H9 (cell line): ENCODE measurements at regions not wholly inside any gene's neighbourhood (a gene's known extent, or its start where the extent isn't known, plus 50 kb on each side); places are given as distances from the start of the nearest gene placed in this dataset.

Source experiments
- DNase-seq: peaks from one replicate; pipeline ENCODE4 v3.0.0-alpha.2; 2017
- H2AFZ ChIP-seq: one replicate; pipeline ENCODE4 v1.6.1; 2013; ENCODE audit warnings: mild to moderate bottlenecking, low read length, control low read depth, moderate library complexity
- H2AK5ac ChIP-seq: 2 replicates; pipeline ENCODE4 v1.6.1; 2013; ENCODE audit warnings: low read length, control low read depth, mixed read lengths; ENCODE audit not compliant: insufficient read length
- H2BK120ac ChIP-seq: one replicate; pipeline ENCODE4 v1.6.1; 2013; ENCODE audit warnings: low read depth, mild to moderate bottlenecking, low read length, control low read depth, inconsistent platforms; ENCODE audit not compliant: poor library complexity, severe bottlenecking
- H2BK12ac ChIP-seq: 2 replicates; pipeline ENCODE4 v1.6.1; 2013; ENCODE audit warnings: low read length, control low read depth, mixed read lengths, low read depth; ENCODE audit not compliant: insufficient read length
- H2BK15ac ChIP-seq: 2 replicates; pipeline ENCODE4 v1.6.1; 2013; ENCODE audit warnings: low read depth, low read length, control low read depth
- H2BK20ac ChIP-seq: one replicate; pipeline ENCODE4 v1.6.1; 2013; ENCODE audit warnings: low read depth, mild to moderate bottlenecking, low read length, control low read depth, inconsistent platforms; ENCODE audit not compliant: poor library complexity, severe bottlenecking
- H2BK5ac ChIP-seq: 2 replicates; pipeline ENCODE4 v1.6.1; 2013; ENCODE audit warnings: low read length, control low read depth, mixed read lengths; ENCODE audit not compliant: insufficient read length
- H3K14ac ChIP-seq: 2 replicates; pipeline ENCODE4 v1.6.1; 2013; ENCODE audit warnings: low read length, control low read depth; ENCODE audit not compliant: insufficient read depth
- H3K18ac ChIP-seq: 2 replicates; pipeline ENCODE4 v1.6.1; 2013; ENCODE audit warnings: low read depth, mild to moderate bottlenecking, mixed read lengths, low read length, control low read depth; ENCODE audit not compliant: insufficient read length
- H3K23ac ChIP-seq: 2 replicates; pipeline ENCODE4 v1.6.1; 2013; ENCODE audit warnings: low read length, control low read depth, mixed read lengths, low read depth; ENCODE audit not compliant: insufficient read length
- H3K23me2 ChIP-seq: 2 replicates; pipeline ENCODE4 v1.6.1; 2013; ENCODE audit warnings: low read depth, mild to moderate bottlenecking, mixed read lengths, low read length, control low read depth; ENCODE audit not compliant: insufficient read length, poor library complexity, severe bottlenecking
- H3K27ac ChIP-seq: 2 replicates; pipeline ENCODE4 v1.5.1; 2013; ENCODE audit warnings: low read length, control low read depth, mixed read lengths, low read depth; ENCODE audit not compliant: insufficient read length
- H3K27me3 ChIP-seq: 2 replicates; pipeline ENCODE4 v1.6.1; 2013; ENCODE audit warnings: low read length, control low read depth, inconsistent platforms; ENCODE audit not compliant: insufficient read depth
- H3K4ac ChIP-seq: 2 replicates; pipeline ENCODE4 v1.6.1; 2013; ENCODE audit warnings: low read depth, mild to moderate bottlenecking, control low read depth, inconsistent platforms, low read length, moderate library complexity
- H3K4me1 ChIP-seq: 2 replicates; pipeline ENCODE4 v1.6.1; 2013; ENCODE audit warnings: low read length, control low read depth, inconsistent platforms; ENCODE audit not compliant: insufficient read depth
- H3K4me2 ChIP-seq: 2 replicates; pipeline ENCODE4 v1.6.1; 2013; ENCODE audit warnings: low read length, control low read depth, mixed read lengths; ENCODE audit not compliant: insufficient read length, insufficient read depth
- H3K56ac ChIP-seq: 2 replicates; pipeline ENCODE4 v1.6.1; 2013; ENCODE audit warnings: low read depth, mild to moderate bottlenecking, mixed read lengths, low read length, control low read depth; ENCODE audit not compliant: insufficient read length
- H3K79me1 ChIP-seq: 2 replicates; pipeline ENCODE4 v1.6.1; 2013; ENCODE audit warnings: low read depth, mild to moderate bottlenecking, moderate library complexity, low read length, control low read depth, inconsistent platforms; ENCODE audit not compliant: insufficient read depth, poor library complexity, severe bottlenecking
- H3K79me2 ChIP-seq: 2 replicates; pipeline ENCODE4 v1.6.1; 2013; ENCODE audit warnings: low read length, control low read depth, inconsistent platforms; ENCODE audit not compliant: insufficient read depth
- H3K9ac ChIP-seq: 2 replicates; pipeline ENCODE4 v1.6.1; 2013; ENCODE audit warnings: low read length, control low read depth, mixed read lengths; ENCODE audit not compliant: insufficient read length; ENCODE audit errors: extremely low read depth
- H3K9me3 ChIP-seq: one replicate; pipeline ENCODE4 v1.6.1; 2013; ENCODE audit warnings: low read depth, low read length, inconsistent platforms; ENCODE audit not compliant: control insufficient read depth
- H3T11ph ChIP-seq: one replicate; pipeline ENCODE4 v1.6.1; 2013; ENCODE audit warnings: mild to moderate bottlenecking, low read length, control low read depth, inconsistent platforms
- H4K20me1 ChIP-seq: one replicate; pipeline ENCODE4 v1.6.1; 2013; ENCODE audit not compliant: control insufficient read depth, insufficient read length, insufficient read depth
- H4K5ac ChIP-seq: 2 replicates; pipeline ENCODE4 v1.6.1; 2013; ENCODE audit warnings: low read depth, mild to moderate bottlenecking, mixed read lengths, low read length, control low read depth; ENCODE audit not compliant: insufficient read length
- H4K8ac ChIP-seq: replicated peaks from 2 replicates; pipeline ENCODE4 v1.6.1; 2013; ENCODE audit warnings: low read length, control low read depth, mixed read lengths, low read depth; ENCODE audit not compliant: insufficient read length
- H4K91ac ChIP-seq: 2 replicates; pipeline ENCODE4 v1.6.1; 2013; ENCODE audit warnings: low read depth, mild to moderate bottlenecking, moderate library complexity, mixed read lengths, low read length, control low read depth; ENCODE audit not compliant: insufficient read length
- H3K27ac Mint-ChIP-seq, 3 experiments: 2 replicates in 2 of 3; 3 replicates in 1 of 3; pipeline ENCODE4 v1.8.0; 2020 to 2021; ENCODE audit warnings: mixed read lengths in 3 of 3, mild to moderate bottlenecking in 1 of 3, moderate library complexity in 1 of 3
- H3K27me3 Mint-ChIP-seq: 2 replicates; pipeline ENCODE4 v1.8.0; 2021; ENCODE audit warnings: low read depth, mild to moderate bottlenecking, moderate library complexity, mixed read lengths
- H3K36me3 Mint-ChIP-seq, 3 experiments: 2 replicates in 2 of 3; 3 replicates in 1 of 3; pipeline ENCODE4 v1.8.0; 2020 to 2021; ENCODE audit warnings: low read depth in 3 of 3, mixed read lengths in 3 of 3; ENCODE audit not compliant: insufficient read depth in 1 of 3
- H3K4me1 Mint-ChIP-seq, 2 experiments: 2 replicates each; pipeline ENCODE4 v1.8.0; 2020; ENCODE audit warnings: mixed read lengths in 2 of 2
- H3K4me3 Mint-ChIP-seq, 2 experiments: 2 replicates in 1 of 2; 3 replicates in 1 of 2; pipeline ENCODE4 v1.8.0; 2020 to 2021; ENCODE audit warnings: mild to moderate bottlenecking in 2 of 2, mixed read lengths in 2 of 2, moderate library complexity in 1 of 2
- H3K9me3 Mint-ChIP-seq, 2 experiments: 2 replicates in 1 of 2; 3 replicates in 1 of 2; pipeline ENCODE4 v1.8.0; 2020; ENCODE audit warnings: mild to moderate bottlenecking in 2 of 2, mixed read lengths in 2 of 2, moderate library complexity in 1 of 2
- WGBS: extraction: QIAGEN DNeasy Blood & Tissue Kit; methylation state at CpG from one replicate; pipeline ENCODE4 v1.1.7; 2013; ENCODE audit warnings: missing lambda C conversion rate, low lambda C conversion rate, mixed read lengths; ENCODE audit not compliant: insufficient read length; ENCODE audit errors: extremely low coverage; 5-methylcytosine and 5-hydroxymethylcytosine counted together
- TF ChIP-seq, protein P1 (sequence below): fragments of 200-600 bp; sonication (generic); conservative IDR thresholded peaks from 3 replicates; pipeline ENCODE4 v1.8.0; 2021; ENCODE audit warnings: antibody characterized with exemption, mild to moderate bottlenecking

DNA sequence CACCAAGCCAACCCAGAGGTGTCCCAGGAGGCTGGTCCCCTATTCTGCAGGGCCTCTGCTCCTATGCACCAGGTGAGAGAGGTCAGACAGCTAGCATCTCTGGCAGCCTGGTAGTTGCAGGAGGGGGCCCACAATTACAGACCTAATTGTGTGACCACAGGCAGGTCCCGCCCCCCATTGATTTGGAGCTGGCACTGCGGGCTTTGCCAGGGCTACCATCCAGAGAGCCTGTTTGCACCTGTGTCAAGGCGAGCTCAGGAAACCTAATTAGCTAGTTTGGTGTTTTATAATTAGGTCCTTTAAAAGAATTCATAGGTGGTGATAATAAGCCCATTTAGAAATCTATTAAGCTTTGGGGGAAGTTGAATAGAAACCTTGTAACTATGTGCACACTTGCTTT lies 90.2 kb downstream of the MRM1 start:
- H3K23me2 ChIP-seq = peaks cover 4% of the 10 kb centered on the region
- no peak overlapping the region for H4K8ac ChIP-seq
- H2AFZ ChIP-seq = no peak overlapping the region
- Mint-ChIP-seq H3K4me3 (no peak overlapping the region), H3K9me3 (no peaks in the 10 kb centered on the region), H3K36me3 (no peaks in the 10 kb centered on the region), H3K4me1 (peaks cover 26 to 48% of the 10 kb centered on the region in 2 experiments), H3K27me3 (peaks cover 76% of the 10 kb centered on the region), H3K27ac (no peak overlapping the region)
- no CpG with 5 or more reads among the region's 3 CpGs for WGBS
- no peak overlapping the region for H2BK120ac ChIP-seq
- no peak overlapping the region for H3K14ac ChIP-seq
- no peak overlapping the region for H2BK12ac ChIP-seq
- H2BK5ac ChIP-seq = no peak overlapping the region
- no peak overlapping the region for H2BK15ac ChIP-seq
- H3K79me1 ChIP-seq = no peaks in the 10 kb centered on the region
- H3K18ac ChIP-seq = no peak overlapping the region
- no peak overlapping the region for H4K91ac ChIP-seq
- no peak overlapping the region for H3K27ac ChIP-seq
- H3K23ac ChIP-seq = no peak overlapping the region
- H3K9ac ChIP-seq = no peak overlapping the region
- H2BK20ac ChIP-seq = no peak overlapping the region
- no peak overlapping the region for H2AK5ac ChIP-seq
- no peak for DNase-seq
- H4K20me1 ChIP-seq = no peaks in the 10 kb centered on the region
- H4K5ac ChIP-seq = no peak overlapping the region
- no peaks in the 10 kb centered on the region for H3K79me2 ChIP-seq
- H3K4ac ChIP-seq = no peak overlapping the region
- H3K9me3 ChIP-seq = no peaks in the 10 kb centered on the region
- H3K56ac ChIP-seq = no peak overlapping the region
- H3K4me2 ChIP-seq = no peak overlapping the region
- H3K4me1 ChIP-seq = no peaks in the 10 kb centered on the region
- TF ChIP-seq, protein P1, sequence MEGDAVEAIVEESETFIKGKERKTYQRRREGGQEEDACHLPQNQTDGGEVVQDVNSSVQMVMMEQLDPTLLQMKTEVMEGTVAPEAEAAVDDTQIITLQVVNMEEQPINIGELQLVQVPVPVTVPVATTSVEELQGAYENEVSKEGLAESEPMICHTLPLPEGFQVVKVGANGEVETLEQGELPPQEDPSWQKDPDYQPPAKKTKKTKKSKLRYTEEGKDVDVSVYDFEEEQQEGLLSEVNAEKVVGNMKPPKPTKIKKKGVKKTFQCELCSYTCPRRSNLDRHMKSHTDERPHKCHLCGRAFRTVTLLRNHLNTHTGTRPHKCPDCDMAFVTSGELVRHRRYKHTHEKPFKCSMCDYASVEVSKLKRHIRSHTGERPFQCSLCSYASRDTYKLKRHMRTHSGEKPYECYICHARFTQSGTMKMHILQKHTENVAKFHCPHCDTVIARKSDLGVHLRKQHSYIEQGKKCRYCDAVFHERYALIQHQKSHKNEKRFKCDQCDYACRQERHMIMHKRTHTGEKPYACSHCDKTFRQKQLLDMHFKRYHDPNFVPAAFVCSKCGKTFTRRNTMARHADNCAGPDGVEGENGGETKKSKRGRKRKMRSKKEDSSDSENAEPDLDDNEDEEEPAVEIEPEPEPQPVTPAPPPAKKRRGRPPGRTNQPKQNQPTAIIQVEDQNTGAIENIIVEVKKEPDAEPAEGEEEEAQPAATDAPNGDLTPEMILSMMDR = no peak
- H3K27me3 ChIP-seq = no peaks in the 10 kb centered on the region
- H3T11ph ChIP-seq = no peak overlapping the region
